ENCODE measurements at regions not wholly inside any gene's neighbourhood (a gene's known extent, or its start where the extent isn't known, plus 50 kb on each side); places are given as distances from the start of the nearest gene placed in this dataset.

DNA sequence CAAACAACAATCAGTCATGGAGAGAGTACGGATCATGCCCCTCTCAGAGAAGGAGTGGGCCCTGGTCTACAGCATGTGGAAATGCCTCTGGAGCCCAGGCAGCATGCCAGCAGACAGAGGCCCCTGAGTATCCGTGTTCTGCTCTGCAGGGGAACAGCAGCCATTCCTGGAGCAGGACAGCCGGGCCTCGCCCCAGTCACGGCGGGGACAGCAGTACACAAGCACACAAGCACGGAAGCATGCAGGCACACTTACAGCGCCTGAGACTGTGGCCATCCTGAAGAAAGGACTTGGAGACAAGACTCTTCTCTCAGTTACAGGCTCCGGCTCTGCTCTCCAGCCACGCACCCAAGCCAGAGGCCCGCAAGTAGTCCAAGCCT, 102.6 kb upstream of the ALDH1B1 start:
- TF ChIP-seq POLR2A (IDR thresholded peaks at IDR 0.05; ENCODE audit: control extremely low read depth in 1 of 2, low read depth in 2 of 2, low read length in 2 of 2) (no peak), TEAD4 (IDR thresholded peaks at IDR 0.05; ENCODE audit: low read depth, low read length) (no peak)

Measured in H1 (cell line).